GM21515 (cell line): ENCODE measurements at regions not wholly inside any gene's neighbourhood (a gene's known extent, or its start where the extent isn't known, plus 50 kb on each side); places are given as distances from the start of the nearest gene placed in this dataset.

Source experiments
- ATAC-seq: cut with Tn5 transposase; IDR thresholded peaks from one replicate; pipeline ENCODE4 v1.9.1; 2021; ENCODE audit not compliant: unreplicated experiment

DNA sequence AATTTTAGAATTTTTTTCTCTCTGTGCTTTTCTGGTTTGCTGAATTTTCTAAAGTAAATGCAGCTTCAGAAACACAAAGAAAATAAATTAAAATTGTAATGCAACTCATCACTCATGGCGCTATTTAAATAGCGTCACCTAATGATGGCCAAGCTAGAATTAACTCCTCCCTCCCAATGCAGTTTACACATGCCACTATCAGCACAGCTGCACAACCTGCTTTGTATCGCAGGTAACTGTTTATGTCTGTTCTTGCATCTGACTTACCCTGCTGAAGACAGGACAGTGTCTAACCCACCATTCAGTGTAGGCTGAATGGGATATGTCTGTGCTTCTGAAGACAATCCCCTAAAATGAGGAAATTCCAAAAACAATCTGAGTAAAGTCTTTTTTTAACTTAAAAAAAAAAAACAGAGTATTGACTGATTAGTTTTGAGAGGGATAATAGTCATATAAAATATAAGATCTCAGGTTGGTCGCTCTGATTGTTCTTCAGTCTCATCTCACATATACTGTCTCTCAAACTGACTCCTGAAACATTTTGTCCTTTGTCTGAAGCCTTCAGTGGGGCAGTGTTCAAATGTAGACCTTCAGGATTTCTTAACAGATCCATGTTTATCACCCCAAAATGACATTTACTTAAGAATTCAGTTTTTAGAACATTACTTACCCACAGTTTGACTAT is 271.4 kb downstream of the ZEB2 start:
- no peak for ATAC-seq

DNA sequence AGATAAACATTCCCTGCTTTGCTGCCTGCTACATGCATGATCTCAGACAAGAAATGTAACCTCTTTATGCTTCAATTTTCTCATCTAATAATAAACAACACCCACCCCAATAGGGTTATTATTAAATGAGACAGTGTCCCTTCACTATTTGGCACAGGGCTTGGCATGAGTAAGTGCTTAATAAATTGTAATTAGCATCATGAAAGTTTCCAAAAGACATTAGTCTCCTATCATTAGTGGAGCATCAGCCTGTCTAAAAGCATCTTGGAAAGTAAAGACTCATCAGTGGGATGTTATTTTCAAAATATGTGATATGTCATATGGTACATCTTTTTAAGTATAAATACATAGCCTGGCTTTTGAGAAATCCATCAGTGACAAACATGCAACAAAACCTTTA is 275.0 kb downstream of the ZEB2 start:
- no peak for ATAC-seq

DNA sequence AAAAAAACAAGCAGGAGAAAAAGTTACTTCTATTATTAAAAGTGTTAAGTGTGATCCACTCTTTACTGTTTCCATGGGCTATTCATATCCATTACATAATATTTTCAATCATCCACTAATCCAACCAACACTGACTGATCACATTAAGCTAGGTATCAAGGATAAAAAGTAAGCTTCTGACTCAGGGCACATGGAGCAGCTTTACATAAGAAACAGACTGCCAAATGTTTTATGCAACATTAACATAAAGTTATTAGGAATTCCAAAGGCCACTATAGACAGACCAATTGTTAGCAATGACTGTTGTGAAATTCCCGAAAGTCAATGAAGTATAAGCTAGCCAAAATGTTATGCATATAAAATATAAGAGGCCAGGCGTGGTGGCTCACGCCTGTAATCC is 277.6 kb downstream of the ZEB2 start:
- ATAC-seq, result no peak

- ATAC-seq, result no peak
Measured at GRCh38 chr2:144241801-144242200, 278.1 kb downstream of the ZEB2 start.

DNA sequence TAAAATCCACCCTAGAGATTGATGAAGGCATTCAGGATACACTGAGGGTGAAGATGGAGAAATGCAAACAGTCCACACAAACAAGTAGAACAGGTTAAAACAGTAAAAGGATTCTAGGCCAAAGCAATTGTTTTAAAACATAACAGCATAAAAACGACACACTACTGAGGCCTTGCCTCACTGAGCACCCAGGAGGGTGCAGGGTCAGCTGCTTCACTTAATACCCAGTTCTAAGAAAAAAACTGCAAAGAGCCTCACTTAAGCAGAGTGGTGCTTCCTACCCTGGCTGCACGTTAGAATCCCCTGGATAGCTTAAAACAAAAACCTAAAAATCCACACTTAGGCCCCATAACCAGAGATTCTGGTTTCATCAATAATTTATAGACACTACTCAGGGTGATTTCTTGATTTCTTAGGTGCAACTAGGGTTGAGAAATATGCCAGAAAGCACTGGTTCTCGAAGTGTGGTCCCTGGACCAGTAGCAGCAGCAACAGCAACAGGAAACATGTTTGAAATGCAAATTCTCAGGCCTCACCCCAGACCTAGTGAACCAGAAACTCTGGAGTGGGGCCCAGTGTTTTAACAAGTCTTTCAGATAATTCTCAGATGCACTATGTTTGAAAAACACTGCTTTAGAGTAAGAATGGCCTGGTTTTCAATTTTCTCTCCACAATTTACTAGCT is 279.1 kb downstream of the ZEB2 start:
- peak; percentile 90 for ATAC-seq

DNA sequence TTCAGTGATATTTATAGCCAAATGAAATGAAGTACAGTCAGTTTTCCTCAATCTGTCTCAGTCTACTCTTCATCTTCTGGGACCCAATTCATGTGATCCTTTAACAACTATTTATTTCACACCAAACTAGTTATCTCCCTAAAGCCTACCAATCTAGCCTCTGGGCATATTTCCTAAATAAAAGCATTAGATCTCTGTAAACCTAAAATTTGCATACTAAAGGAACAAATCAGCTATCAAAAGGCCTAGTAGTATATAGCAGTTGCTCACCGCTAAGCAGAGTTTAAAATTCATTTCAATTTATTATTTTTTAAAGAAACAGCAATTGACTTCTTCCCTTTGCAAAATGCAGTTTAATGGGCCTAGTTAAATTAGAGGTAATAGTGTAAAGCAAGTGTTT is 280.2 kb downstream of the ZEB2 start:
- no peak for ATAC-seq

GRCh38 chr2:144239306-144239705 is 280.6 kb downstream of the ZEB2 start:
- ATAC-seq, result no peak

GRCh38 chr2:144237830-144238627 is 281.9 kb downstream of the ZEB2 start:
- no peak for ATAC-seq

DNA sequence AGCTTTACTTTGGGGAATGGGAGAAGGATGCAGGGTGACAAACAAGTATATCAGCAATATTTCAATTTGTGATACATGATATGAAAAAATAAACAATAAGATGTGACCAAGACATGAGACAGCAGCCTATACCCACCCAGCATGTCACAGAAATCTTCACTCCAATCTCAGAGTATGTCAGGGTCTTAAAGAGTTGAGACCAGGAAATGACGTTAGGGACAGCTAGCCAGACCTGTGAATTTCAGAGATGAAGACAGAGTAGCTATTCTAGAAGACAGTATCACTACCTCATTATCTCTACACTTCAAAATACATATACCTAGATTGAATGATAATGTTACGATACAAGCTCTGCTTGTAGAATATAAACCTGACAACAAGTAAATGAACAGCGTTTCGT is 282.8 kb downstream of the ZEB2 start:
- ATAC-seq, result no peak

- no peak for ATAC-seq
Measured at GRCh38 chr2:144235050-144235449, 284.9 kb downstream of the ZEB2 start.

- ATAC-seq, result no peak
Measured at GRCh38 chr2:144234542-144234871, 285.4 kb downstream of the ZEB2 start.

DNA sequence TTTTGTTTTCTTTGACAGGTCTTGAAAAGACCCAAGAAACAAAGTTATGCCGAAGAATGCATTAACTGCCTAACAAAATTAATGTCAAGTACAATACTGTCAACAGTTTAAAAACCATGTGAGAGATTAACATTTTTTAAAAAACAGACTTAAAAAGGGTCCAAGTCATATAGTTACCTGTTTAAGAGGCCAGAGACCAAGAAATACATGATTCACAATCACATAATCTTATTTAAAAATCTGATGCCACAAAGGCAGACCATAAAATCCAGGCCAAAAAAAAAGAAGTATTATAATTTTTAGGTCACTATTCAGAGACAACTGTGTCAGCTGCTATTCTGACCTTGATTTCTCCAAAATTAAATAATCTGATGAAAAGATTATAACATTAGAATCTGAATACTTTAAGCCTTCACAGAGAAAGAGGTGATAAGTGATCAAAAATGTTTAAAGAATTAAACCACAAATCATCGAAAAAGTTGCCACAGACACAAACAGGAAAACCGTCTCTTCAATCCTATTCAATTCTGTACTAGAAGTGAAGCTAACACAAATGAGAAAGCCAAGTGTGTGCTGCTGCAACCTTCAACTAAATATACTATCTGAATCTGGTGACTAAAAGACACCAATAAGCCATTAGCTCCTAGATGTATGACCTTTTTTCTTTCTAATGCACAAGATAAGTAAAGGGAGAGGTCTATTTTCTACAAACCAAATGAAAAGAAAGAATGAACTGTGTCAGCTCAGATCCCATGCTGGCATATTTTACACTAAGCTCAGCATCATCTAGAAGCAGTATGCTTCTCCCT is 286.0 kb downstream of the ZEB2 start:
- no peak for ATAC-seq

GRCh38 chr2:144233317-144233716 is 286.6 kb downstream of the ZEB2 start:
- ATAC-seq, result no peak

DNA sequence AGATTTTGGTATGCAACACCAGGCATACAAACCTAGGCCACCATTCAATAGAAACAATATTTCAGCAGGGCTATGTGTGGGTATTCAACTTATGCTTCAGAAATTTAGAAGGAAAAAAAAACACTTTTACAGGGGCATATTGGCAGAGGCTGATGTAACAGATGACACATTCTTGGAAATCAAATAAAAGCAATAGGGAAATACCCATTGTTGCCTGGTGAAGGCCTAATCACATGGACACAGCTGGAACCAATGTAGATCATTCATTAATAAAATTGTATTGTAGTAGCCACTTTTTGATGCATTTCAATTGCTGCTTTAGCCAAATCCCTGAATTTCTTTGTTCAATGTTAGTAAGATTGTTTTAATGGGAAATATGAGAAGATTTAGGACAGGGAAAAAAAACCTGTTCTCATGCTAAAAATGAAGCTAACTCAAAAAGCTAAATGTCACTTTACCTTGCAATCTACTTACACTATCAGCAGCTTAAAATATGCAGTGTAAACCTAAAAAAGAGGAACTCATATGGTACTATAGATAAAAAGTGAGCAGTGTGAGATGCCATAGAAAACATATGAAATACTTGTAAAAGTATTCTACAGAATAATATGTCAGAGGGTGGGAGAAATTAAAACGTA is 289.4 kb downstream of the ZEB2 start:
- no peak for ATAC-seq

- no peak for ATAC-seq
Measured at GRCh38 chr2:144230033-144230432, 289.9 kb downstream of the ZEB2 start.

DNA sequence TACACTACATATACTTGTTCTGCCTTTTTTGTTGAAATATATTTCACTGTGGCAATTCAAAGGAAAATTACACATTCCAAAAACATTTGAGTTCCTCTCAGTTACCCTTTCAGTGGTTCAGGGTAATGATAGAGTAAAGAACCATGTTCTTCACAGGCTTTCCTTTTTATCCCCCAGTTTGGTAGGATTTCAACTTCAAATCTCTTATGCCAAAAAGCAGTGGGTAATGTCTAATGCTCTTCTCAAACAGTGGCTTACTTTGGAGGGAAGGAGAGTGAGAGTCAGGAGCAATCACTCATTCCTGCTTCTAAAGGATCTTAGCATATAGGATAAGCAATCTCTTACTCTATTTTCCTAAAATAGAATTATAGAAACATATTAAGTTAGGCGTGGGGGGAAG is 290.6 kb downstream of the ZEB2 start:
- no peak for ATAC-seq

DNA sequence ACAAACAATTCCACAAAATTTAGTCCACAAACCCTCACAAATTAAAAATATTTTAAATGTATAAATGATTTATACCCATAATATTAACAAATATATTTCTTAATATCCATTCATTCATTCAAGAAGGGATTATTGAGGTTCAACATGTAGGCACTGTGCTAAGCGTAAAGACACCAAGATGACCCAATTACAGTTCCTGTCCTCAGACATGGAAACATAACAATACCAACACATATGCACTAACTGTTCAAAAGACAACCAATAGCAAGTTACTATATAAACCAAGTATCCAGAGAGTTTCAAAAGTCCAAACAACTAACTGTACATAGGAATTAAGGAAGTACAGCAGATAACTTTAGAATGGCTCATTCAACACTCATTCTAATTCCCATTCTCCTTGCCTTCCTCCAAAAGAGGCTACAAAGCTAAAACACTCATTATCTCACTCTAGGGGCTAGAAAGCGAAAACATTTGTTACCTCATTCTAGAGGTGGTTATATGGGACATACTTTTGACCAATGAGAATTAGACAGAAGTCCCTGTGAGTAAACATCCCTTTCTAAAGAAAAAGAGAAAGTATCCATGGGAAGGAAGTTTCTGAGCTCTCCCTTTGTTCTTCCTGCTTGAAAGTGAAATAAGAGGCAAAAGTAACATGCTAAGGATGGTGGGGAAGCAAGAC is 292.4 kb downstream of the ZEB2 start:
- ATAC-seq, result no peak

- no peak for ATAC-seq
Measured at GRCh38 chr2:144225076-144225475, 294.8 kb downstream of the ZEB2 start.

DNA sequence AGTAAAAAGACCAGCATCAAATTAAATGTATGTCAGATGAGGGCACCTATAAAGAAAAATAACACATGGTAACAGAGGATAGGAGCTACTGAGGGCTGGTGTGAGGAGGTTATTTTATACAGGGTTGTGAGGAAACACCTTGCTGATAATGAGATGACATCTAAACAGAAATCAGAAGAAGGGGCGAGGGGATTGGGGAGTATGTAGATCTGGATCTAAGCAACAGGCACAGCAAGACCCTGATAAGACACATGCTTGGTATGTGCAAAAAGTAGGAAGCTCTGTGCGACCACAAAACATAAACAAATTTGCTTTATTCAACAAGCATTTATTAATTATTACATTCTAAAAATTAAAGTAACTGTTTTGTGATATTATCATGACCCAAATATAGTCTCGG is 295.4 kb downstream of the ZEB2 start:
- no peak for ATAC-seq

- ATAC-seq, result no peak
Measured at GRCh38 chr2:144219979-144220378, 299.9 kb downstream of the ZEB2 start.
